PC-9 (cell line): ENCODE measurements at regions not wholly inside any gene's neighbourhood (a gene's known extent, or its start where the extent isn't known, plus 50 kb on each side); places are given as distances from the start of the nearest gene placed in this dataset.
A peak's percentile ranks its signal among the peaks of the same experiment; 100 is the strongest.

ENCODE experiments used
- BruUV-seq: library from RNA; stranded (reverse); fragments of 400-500 nt; replicated peaks from 2 replicates; lab custom pipeline; 2021; lab: Mats Ljungman, UMichigan
- CTCF ChIA-PET: fragments of 300-600 bp; sonication (Branson Sonifier 250); formaldehyde crosslinking; loops from one replicate; lab custom pipeline; 2022; ENCODE audit warnings: antibody characterized with exemption; lab: Charles Lee
- POLR2A ChIA-PET: fragments of 300-600 bp; sonication (Branson Sonifier 250); formaldehyde crosslinking; loops from one replicate; lab custom pipeline; 2022; ENCODE audit warnings: antibody characterized with exemption; ENCODE audit not compliant: unreplicated experiment; lab: Charles Lee
- DNase-seq, 2 experiments: peaks; one replicate each; pipeline versions ENCODE4 v3.0.0 to v3.0.0-alpha.2; 2015 to 2022; ENCODE audit warnings: mixed read lengths in 1 of 2
- H2AFZ ChIP-seq: fragments of 200-600 bp; sonication (generic); 2 replicates; pipeline ENCODE4 v1.8.1; 2017; ENCODE audit warnings: antibody characterized with exemption
- H3F3A ChIP-seq: fragments of 200-600 bp; sonication (generic); 2 replicates; pipeline ENCODE4 v1.8.1; 2017; ENCODE audit warnings: antibody characterized with exemption, mild to moderate bottlenecking, low read depth; ENCODE audit not compliant: insufficient read depth
- H3K27ac ChIP-seq: fragments of 200-600 bp; sonication (generic); 2 replicates; pipeline ENCODE4 v1.6.1; 2016; ENCODE audit warnings: mixed run types
- H3K27me3 ChIP-seq: fragments of 200-600 bp; sonication (generic); 2 replicates; pipeline ENCODE4 v1.6.1; 2016; ENCODE audit warnings: low read depth, mixed run types; ENCODE audit not compliant: insufficient read depth
- H3K36me3 ChIP-seq: fragments of 200-600 bp; sonication (generic); 2 replicates; pipeline ENCODE4 v1.6.1; 2016; ENCODE audit warnings: low read depth, mixed run types
- H3K4me1 ChIP-seq: fragments of 200-600 bp; sonication (generic); replicated peaks from 2 replicates; pipeline ENCODE4 v1.6.1; 2016; ENCODE audit warnings: mixed run types; ENCODE audit not compliant: insufficient read depth
- H3K4me2 ChIP-seq: fragments of 200-600 bp; sonication (generic); 2 replicates; pipeline ENCODE4 v1.6.1; 2017; ENCODE audit warnings: mixed run types
- H3K4me3 ChIP-seq: fragments of 200-600 bp; sonication (generic); 2 replicates; pipeline ENCODE4 v1.6.1; 2016; ENCODE audit warnings: mixed run types
- H3K79me2 ChIP-seq: fragments of 200-600 bp; sonication (generic); 2 replicates; pipeline ENCODE4 v1.6.1; 2017; ENCODE audit warnings: low read depth, mixed run types
- H3K9me2 ChIP-seq: fragments of 200-600 bp; sonication (generic); 2 replicates; pipeline ENCODE4 v1.8.1; 2017; ENCODE audit warnings: mild to moderate bottlenecking; ENCODE audit not compliant: insufficient read depth
- H3K9me3 ChIP-seq: fragments of 200-600 bp; sonication (generic); 2 replicates; pipeline ENCODE4 v1.8.1; 2016; ENCODE audit warnings: low read depth; ENCODE audit not compliant: insufficient read depth
- H4K20me1 ChIP-seq: fragments of 200-600 bp; sonication (generic); 2 replicates; pipeline ENCODE4 v1.8.1; 2017; ENCODE audit not compliant: insufficient read depth
- CTCF ChIP-seq: fragments of 200-600 bp; sonication (generic); conservative IDR thresholded peaks from 2 replicates; pipeline ENCODE4 v1.6.1; 2017; ENCODE audit warnings: mixed run types, antibody characterized with exemption, mild to moderate bottlenecking, moderate library complexity
- EZH2 ChIP-seq: fragments of 200-600 bp; sonication (generic); IDR thresholded peaks from 2 replicates; pipeline ENCODE4 v1.8.0; 2017; ENCODE audit warnings: antibody characterized with exemption, low read depth
- intact Hi-C: fragments of 100-400 bp; cut with micrococcal nuclease; formaldehyde crosslinking; loops from one replicate; pipeline ENCODE4 v1.10.0; 2022; ENCODE audit not compliant: unreplicated experiment

- intact Hi-C loops, result no loop called here
- H3K36me3 ChIP-seq, result no peaks in the 10 kb centered on the region
- peaks cover 4% of the 10 kb centered on the region; the same call in 1 of the 2 replicates for H3K9me2 ChIP-seq
- ChIA-PET POLR2A (no interaction called here), CTCF (no interaction called here)
- H3K4me1 ChIP-seq, result no peaks in the 10 kb centered on the region
- BruUV-seq, result no TSS peak
- H3F3A ChIP-seq, result no peaks in the 10 kb centered on the region
- H3K4me2 ChIP-seq, result no peak overlapping the region
- no peaks in the 10 kb centered on the region for H3K27me3 ChIP-seq
- no peak overlapping the region for H2AFZ ChIP-seq
- H3K4me3 ChIP-seq, result no peak overlapping the region
- no peak for DNase-seq
- no peaks in the 10 kb centered on the region for H3K9me3 ChIP-seq
- H4K20me1 ChIP-seq, result no peaks in the 10 kb centered on the region
- H3K79me2 ChIP-seq, result no peaks in the 10 kb centered on the region
- TF ChIP-seq CTCF (no peak), EZH2 (no peak)
- no peak overlapping the region for H3K27ac ChIP-seq
Observed at GRCh38 chr4:125832161-125832560, 517.4 kb downstream of the FAT4 start.

- H3K79me2 ChIP-seq, result no peaks in the 10 kb centered on the region
- no TSS peak for BruUV-seq
- no peaks in the 10 kb centered on the region for H4K20me1 ChIP-seq
- H3K9me3 ChIP-seq, result no peaks in the 10 kb centered on the region
- H3K27ac ChIP-seq, result no peak overlapping the region
- no peak for DNase-seq
- TF ChIP-seq EZH2, result no peak
- TF ChIP-seq CTCF, result no peak
- H3K4me3 ChIP-seq, result no peak overlapping the region
- H2AFZ ChIP-seq, result peak overlapping the region; percentile 28; the same call in 1 of the 2 replicates
- H3K4me2 ChIP-seq, result no peak overlapping the region
- no peaks in the 10 kb centered on the region for H3K27me3 ChIP-seq
- intact Hi-C loops, result no loop called here
- no peaks in the 10 kb centered on the region for H3K4me1 ChIP-seq
- H3F3A ChIP-seq, result no peaks in the 10 kb centered on the region
- H3K36me3 ChIP-seq, result no peaks in the 10 kb centered on the region
- H3K9me2 ChIP-seq, result no peaks in the 10 kb centered on the region
- CTCF ChIA-PET, result no interaction called here
- POLR2A ChIA-PET, result no interaction called here
Observed at GRCh38 chr4:125836597-125837195, 521.9 kb downstream of the FAT4 start.

GRCh38 chr4:125837493-125838201 is 522.9 kb downstream of the FAT4 start:
- CTCF ChIA-PET, result no interaction called here
- Histone ChIP-seq H3K27me3 (no peaks in the 10 kb centered on the region), H3K9me2 (no peaks in the 10 kb centered on the region), H3K4me2 (no peak overlapping the region), H4K20me1 (no peaks in the 10 kb centered on the region), H3K9me3 (no peaks in the 10 kb centered on the region), H3K79me2 (no peaks in the 10 kb centered on the region), H2AFZ (no peak overlapping the region), H3K4me3 (no peak overlapping the region), H3K36me3 (no peaks in the 10 kb centered on the region), H3K4me1 (no peaks in the 10 kb centered on the region), H3F3A (no peaks in the 10 kb centered on the region), H3K27ac (no peak overlapping the region)
- no peak for TF ChIP-seq EZH2
- no peak for TF ChIP-seq CTCF
- POLR2A ChIA-PET, result no interaction called here
- no peak for DNase-seq
- intact Hi-C loops, result no loop called here
- BruUV-seq, result no TSS peak
